GM19395 (cell line): ENCODE measurements at regions not wholly inside any gene's neighbourhood (a gene's known extent, or its start where the extent isn't known, plus 50 kb on each side); places are given as distances from the start of the nearest gene placed in this dataset.

Source experiments
- ATAC-seq: cut with Tn5 transposase; IDR thresholded peaks from one replicate; pipeline ENCODE4 v1.9.1; 2021; ENCODE audit warnings: mild to moderate bottlenecking, moderate library complexity; ENCODE audit not compliant: unreplicated experiment

DNA sequence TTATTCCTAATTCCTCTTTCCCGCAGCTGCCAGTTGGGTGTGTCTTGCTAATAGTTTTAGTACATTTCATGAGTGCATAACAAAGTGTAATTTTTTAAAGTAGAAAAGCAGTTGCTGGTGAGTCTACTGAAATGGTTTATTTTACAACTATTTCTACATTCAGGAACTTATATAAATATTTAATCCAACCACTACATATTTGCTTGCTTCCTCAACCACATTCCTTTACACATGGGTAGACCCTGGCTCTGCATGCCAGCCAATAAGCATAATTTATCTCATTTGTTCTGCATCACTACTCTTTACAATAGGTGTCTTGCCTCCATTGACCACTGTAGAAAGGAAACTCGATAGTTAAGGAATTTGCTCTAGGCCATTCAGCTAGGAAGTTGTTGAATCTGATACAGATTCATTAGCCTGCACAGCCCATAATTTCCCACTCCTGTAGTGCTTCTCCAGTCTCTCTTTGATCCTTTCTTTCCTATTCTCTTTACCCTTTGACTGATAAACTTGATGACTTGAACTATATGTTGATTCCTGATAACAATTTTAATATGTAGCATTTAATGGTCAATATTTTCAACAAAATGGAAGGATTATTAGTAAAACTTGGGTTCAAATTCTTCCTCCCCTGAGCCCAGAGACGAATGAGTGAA lies 342.5 kb upstream of the ACTBL2 start:
- ATAC-seq = no peak

DNA sequence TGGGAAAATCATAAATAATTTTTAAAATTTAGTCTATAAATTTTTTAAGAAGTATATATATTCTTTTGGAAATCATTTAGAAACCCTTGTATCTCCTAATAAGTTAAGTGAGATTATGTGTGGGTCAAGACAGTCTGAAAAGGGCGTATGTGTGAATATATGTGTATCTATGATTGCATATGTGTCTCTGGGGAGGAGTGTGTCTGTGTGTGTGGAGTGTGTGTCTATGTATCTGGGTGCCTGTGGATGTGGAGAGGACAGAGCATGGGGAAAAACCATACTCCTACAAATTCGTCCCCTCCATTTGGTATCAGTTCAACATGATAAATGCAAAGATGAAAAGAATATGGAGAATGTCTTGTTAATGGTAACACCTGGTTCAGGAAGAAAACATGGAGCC lies 342.0 kb upstream of the ACTBL2 start:
- no peak for ATAC-seq

DNA sequence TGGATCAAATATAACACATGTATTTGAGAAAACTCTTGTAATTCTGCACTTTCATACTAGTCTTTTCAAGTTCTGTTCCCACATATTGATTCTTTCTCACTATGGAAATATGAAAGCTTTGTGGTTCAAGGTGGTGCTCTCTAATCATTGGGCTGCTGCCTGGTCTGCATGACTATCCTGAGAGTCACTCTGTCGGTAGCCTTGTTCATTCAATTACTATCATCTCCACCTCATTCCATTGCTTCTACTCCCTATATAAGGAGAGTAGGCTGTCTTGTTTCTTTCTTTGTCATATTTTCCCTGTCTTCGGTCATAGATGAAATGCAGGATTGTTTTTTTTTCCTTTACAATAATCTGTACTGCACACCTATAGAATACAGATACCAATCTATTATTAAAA lies 341.4 kb upstream of the ACTBL2 start:
- no peak for ATAC-seq

DNA sequence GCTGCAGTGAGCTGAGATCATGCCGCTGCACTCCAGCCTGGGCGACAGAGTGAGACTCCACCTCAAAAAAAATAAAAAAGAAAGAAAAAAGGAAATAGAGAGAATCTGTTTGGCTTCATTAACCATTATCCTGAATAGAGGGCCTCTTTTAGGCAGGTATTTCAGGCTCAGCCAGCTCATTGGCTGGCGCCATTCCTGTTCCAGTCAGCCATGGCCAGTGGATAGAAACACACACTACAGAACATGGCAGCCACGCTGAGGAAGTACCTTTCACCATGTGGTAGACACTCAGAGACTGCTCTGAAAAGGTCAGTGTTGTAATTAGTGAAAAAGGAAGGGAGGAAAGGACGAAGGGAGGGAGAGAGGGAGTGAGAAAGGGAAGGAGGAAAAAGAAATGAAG lies 340.0 kb upstream of the ACTBL2 start:
- no peak for ATAC-seq

DNA sequence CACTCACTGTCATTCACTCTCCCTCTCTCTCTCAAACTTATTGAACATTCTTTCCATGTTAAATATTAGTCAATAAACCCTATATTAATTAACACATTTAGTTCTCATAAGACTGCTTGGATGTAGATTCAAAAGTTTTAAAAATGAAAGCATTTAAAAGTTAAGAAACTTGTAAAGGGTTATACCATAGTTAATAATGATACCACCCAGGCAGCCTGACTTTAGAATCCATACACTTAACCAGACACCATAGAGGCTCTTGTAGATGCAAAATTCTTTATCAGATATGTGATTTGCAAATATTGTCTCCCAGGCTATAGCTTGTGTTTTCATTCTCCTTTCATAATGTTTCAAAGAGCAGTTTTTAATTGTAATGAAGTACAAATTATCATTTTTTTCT lies 335.8 kb upstream of the ACTBL2 start:
- no peak for ATAC-seq

DNA sequence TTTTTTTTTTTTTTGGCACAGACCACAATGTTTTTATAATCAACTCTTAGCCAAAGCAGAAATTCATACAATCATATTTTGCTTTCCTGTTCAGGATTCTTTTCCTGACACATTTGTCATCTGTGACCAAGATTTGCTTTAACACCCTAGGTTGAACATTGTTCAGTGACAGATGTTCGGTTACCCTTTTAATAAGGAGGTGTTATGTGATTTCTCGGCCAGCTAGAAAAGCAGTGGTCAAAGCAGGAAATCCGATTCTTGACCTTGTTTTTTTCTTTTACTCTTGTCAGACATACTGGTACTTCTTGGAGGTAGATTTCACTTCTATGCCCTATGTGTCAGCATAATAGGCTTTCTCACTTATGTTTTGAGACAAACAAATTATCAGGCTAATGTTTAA lies 335.3 kb upstream of the ACTBL2 start:
- ATAC-seq = no peak

- no peak for ATAC-seq
These were observed 334.4 kb upstream of the ACTBL2 start for GRCh38 chr5:57817001-57817453.

DNA sequence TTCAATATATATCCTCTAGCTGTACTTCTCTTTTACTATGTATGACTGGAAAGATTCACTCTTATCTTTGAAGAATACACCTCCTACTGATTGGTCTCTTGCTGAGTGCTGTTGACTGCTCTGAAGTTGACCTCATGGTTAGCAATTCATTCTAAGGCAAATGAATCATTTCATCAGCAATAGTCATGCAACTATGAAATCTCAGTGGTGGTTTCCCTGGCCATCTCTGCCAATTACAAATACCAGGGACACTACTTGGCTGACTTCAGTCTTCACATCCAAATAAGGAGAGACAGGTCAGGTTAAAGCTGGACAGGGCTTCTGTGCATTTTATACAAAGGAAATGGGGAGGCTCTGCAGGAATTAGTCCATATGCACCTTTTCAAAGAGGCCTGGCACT lies 333.5 kb upstream of the ACTBL2 start:
- ATAC-seq = no peak

DNA sequence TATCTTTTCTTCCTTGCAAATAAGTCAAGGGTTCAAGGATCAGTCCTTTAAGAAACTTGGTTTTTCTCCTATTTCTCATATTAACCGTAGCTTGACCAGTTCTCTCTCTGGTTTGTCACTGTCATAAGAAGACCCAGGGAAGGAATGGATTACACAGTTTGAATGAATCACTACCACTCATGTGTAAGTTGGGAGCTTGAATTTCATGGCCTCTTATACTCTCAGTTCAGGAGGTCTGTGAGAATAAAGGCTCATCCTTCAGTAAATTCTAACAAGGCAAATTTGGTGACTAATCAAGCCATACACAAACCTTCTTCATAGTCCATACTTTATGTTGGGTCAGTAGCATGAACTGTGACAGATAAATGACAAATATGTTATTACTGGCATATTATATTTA lies 323.1 kb upstream of the ACTBL2 start:
- no peak for ATAC-seq

DNA sequence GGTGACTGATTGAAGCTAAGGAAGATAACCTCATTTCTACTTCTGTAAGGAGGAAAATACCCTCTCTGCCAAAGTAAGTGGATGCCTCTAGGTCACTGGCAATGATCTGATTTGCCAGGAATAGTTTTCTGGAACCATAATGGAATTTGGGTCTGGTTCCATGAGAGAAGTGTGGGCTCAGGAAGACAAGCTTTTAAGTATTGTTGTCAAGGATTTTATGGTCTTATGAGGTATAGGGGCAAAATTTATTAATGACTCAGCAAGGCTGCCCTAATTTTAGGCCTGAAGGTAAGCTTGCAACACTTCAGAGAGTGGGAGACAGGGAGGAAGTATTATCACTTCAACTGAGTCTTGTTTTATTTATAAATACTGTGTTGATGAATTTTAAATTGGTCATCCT lies 322.6 kb upstream of the ACTBL2 start:
- no peak for ATAC-seq

GRCh38 chr5:57804505-57804904 lies 321.9 kb upstream of the ACTBL2 start:
- no peak for ATAC-seq

DNA sequence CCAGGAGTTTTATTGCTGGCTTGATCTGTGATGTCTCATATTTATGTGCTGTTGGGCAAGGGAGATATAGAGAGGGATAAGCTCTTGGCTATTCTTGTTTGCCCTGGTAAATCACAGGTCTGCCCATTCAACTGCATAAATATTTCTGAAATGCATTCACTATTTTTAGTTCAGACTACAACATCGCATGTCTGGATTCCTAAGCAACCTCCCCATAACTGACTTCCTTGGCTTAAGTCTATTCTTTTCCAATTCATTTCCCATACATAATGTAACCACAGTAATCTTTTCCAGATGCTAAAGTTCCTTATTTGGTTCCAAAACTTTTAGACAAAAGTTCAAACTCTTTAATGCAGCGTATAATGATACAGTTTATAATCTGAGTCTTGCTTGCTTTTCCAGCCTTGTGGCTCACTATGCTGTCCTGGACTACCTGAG lies 321.4 kb upstream of the ACTBL2 start:
- no peak for ATAC-seq

- no peak for ATAC-seq
These were observed 319.5 kb upstream of the ACTBL2 start for GRCh38 chr5:57802131-57802530.

DNA sequence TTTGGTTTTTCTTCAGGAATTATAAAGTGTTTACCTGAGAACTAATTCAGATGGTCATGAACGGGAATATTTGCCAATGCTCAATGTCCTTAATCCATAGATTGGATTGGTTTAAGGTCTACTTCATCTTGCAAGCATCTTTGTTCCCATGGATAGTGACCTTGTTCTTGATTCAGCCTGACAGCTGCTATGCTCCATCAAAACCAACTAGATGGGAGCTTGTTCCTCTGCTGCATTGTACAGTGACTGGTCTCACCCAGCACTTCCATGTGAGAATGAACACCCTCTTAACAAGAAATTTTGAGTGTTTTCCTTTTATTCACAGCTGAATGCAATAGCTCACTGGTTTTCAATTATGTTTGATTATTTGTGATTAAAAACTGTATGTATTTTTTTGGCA lies 312.6 kb upstream of the ACTBL2 start:
- ATAC-seq = no peak

DNA sequence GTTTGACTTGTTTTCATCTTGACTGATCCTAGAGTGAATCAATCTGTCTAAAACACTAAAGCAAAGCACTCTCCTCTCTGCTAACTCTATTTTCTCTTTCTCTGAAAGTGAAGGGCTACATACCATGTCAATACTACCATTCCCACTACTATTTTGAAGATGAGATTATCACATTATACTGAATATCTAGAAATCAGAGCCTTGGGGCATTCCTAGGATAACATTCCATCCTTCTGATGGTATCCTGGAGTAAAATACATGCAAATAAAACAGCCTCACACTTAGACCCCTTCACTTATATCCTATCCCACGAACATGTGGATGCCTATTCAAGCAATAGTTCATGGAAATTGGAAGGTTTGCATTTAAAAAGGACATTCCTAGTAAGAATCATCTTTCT lies 309.3 kb upstream of the ACTBL2 start:
- ATAC-seq = no peak

- no peak for ATAC-seq
These were observed 303.3 kb upstream of the ACTBL2 start for GRCh38 chr5:57785946-57786345.

DNA sequence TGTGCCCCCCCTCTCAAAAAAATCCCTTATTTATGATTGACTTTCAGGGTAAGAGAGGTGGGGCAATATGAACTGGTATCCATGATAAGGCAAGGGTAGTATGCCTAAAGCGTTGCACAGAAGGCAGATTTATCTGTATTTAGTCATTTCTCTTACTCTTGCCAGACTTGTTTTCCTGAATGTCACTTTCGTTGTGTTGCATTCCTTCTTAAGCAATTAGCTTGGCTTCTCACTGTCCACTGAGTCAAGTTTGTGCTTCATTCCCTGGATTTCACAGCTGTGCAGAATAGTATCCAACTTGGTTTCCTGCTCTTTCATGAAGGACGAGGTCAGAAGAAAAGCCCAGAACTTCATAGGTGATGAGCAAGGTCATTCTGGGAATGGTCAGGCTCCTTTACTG lies 301.5 kb upstream of the ACTBL2 start:
- ATAC-seq = no peak

GRCh38 chr5:57783693-57784092 lies 301.1 kb upstream of the ACTBL2 start:
- ATAC-seq = no peak

GRCh38 chr5:57780961-57781325 lies 298.3 kb upstream of the ACTBL2 start:
- no peak for ATAC-seq

- ATAC-seq = no peak
These were observed 297.8 kb upstream of the ACTBL2 start for GRCh38 chr5:57780306-57780960.

DNA sequence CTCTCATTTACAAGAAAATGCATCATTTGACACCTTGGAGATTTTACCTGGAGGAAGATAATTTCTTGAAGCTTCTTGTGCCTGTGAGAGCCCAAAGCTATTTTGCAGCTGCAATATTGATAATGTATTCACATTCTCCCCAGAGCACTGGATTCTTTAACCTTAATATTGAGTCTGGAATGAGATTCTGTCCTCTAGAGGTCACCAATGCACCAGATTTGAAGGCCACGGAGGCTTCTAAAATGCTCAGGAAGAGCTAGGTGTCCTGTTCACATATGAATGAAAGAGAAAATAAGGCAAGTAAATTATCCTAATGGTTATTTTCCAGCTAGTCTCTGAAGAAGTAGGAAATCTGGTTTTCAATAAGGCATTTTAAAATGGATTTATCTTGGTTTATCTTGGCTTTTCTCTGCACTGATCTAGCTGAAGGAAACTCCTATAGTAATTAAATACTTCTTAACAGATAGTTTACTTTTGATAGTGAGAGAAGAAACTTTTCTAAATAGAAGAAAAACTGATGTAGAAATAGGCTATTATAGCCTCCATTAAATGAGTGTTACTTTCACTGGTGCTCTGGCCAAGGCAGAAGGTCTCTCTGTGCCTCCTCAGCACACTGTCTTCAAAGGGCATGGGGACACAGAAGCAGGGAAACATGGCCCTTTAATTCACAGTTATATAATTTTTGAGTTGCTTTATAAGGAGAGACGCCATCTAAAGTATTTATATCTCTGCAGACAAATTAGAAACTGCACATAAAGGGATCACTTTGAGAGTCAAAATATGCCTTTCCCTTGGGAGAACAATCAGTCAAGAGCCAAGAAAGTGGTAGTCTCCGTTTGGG lies 297.0 kb upstream of the ACTBL2 start:
- no peak for ATAC-seq

DNA sequence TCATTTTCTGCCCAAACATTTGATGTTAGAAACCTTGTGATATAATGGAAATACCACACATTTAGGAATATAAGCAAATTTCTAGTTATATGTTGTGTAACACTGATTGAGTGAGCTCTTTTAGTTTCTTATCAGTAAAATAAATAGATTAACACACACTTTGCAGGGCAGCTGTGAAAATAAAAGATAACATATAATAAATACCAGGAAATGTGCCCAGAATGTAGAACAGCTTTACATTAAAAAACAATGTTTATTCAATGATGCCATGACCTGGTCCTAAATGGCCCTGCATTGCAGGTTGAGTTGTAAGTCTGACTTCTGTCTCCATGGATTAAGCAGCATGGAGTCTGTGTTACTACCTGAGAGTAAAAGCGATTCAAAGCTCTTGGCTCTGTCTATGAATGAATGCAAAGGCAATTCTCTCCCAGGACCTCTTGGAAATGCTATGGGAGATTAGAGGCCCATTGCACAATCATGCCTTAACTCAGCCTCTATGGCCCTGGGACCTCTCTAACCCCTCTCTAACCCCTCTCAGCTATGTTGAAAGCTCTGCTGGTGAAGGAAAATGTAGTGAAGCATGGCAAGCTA lies 296.0 kb upstream of the ACTBL2 start:
- no peak for ATAC-seq
